ENCODE measurements at regions not wholly inside any gene's neighbourhood (a gene's known extent, or its start where the extent isn't known, plus 50 kb on each side); places are given as distances from the start of the nearest gene placed in this dataset.

GRCh38 chr2:139142252-139142880 lies 362.2 kb upstream of the NXPH2 start:
- WGBS = 44% methylated on average over 2 of the region's 2 CpGs
- no peaks in the 10 kb centered on the region for H3K9me3 ChIP-seq
- no peaks in the 10 kb centered on the region for H3K27me3 ChIP-seq
- DNase-seq (ENCODE audit: extremely low spot score) = no peak
- TF ChIP-seq CTCF (IDR thresholded peaks at IDR 0.05) (no peak), POLR2A (IDR thresholded peaks at IDR 0.05; ENCODE audit: low read depth) (no peak), EP300 (IDR thresholded peaks at IDR 0.05) (no peak), POLR2AphosphoS5 (IDR thresholded peaks at IDR 0.05) (no peak)
- intact Hi-C loops (cut with DNase I) = no loop called here
- no peak overlapping the region for H3K27ac ChIP-seq (replicated peaks in 1 of 4)
- no peaks in the 10 kb centered on the region for H3K36me3 ChIP-seq
- no peaks in the 10 kb centered on the region for H3K4me1 ChIP-seq
- no peak overlapping the region for H3K4me3 ChIP-seq

GRCh38 chr2:139124271-139124670 lies 344.1 kb upstream of the NXPH2 start:
- no peak for DNase-seq (ENCODE audit: extremely low spot score)
- Histone ChIP-seq H3K9me3 (peaks cover 0 to 8% (median 3%) of the 10 kb centered on the region in 4 donors), H3K4me3 (no peak overlapping the region), H3K27ac (replicated peaks in 1 of 4) (no peak overlapping the region), H3K4me1 (no peaks in the 10 kb centered on the region), H3K36me3 (no peaks in the 10 kb centered on the region), H3K27me3 (no peaks in the 10 kb centered on the region)
- intact Hi-C loops (cut with DNase I) = no loop called here
- no peak for TF ChIP-seq POLR2A (IDR thresholded peaks at IDR 0.05; ENCODE audit: low read depth)
- no peak for TF ChIP-seq CTCF (IDR thresholded peaks at IDR 0.05)
- TF ChIP-seq EP300 (IDR thresholded peaks at IDR 0.05) = no peak
- no peak for TF ChIP-seq POLR2AphosphoS5 (IDR thresholded peaks at IDR 0.05)

GRCh38 chr2:139123795-139124194 lies 343.6 kb upstream of the NXPH2 start:
- H3K27ac ChIP-seq (replicated peaks in 1 of 4) = no peak overlapping the region
- no peaks in the 10 kb centered on the region for H3K4me1 ChIP-seq
- TF ChIP-seq CTCF (IDR thresholded peaks at IDR 0.05) (no peak), EP300 (IDR thresholded peaks at IDR 0.05) (no peak), POLR2A (IDR thresholded peaks at IDR 0.05; ENCODE audit: low read depth) (no peak), POLR2AphosphoS5 (IDR thresholded peaks at IDR 0.05) (no peak)
- intact Hi-C loops (cut with DNase I) = no loop called here
- no peak for DNase-seq (ENCODE audit: extremely low spot score)
- H3K27me3 ChIP-seq = no peaks in the 10 kb centered on the region
- no peak overlapping the region for H3K4me3 ChIP-seq
- 74% methylated on average over 1 of the region's 1 CpG for WGBS
- peaks cover 0 to 7% (median 3%) of the 10 kb centered on the region in 4 donors for H3K9me3 ChIP-seq
- no peaks in the 10 kb centered on the region for H3K36me3 ChIP-seq

- Histone ChIP-seq H3K9me3 (no peaks in the 10 kb centered on the region), H3K27me3 (no peaks in the 10 kb centered on the region), H3K4me1 (no peaks in the 10 kb centered on the region), H3K4me3 (no peak overlapping the region), H3K36me3 (no peaks in the 10 kb centered on the region), H3K27ac (replicated peaks in 1 of 4) (no peak overlapping the region)
- DNase-seq (ENCODE audit: extremely low spot score) = no peak
- 64% methylated on average over 7 of the region's 7 CpGs for WGBS
- TF ChIP-seq POLR2A (IDR thresholded peaks at IDR 0.05; ENCODE audit: low read depth) (no peak), CTCF (IDR thresholded peaks at IDR 0.05) (no peak), EP300 (IDR thresholded peaks at IDR 0.05) (no peak), POLR2AphosphoS5 (IDR thresholded peaks at IDR 0.05) (no peak)
- intact Hi-C loops (cut with DNase I) = no loop called here
Observed at GRCh38 chr2:139122711-139123158, 342.5 kb upstream of the NXPH2 start.

GRCh38 chr2:139099721-139100120 lies 319.5 kb upstream of the NXPH2 start:
- Histone ChIP-seq H3K27ac (replicated peaks in 1 of 4) (no peak overlapping the region), H3K27me3 (no peaks in the 10 kb centered on the region), H3K9me3 (no peaks in the 10 kb centered on the region), H3K36me3 (no peaks in the 10 kb centered on the region), H3K4me3 (no peak overlapping the region), H3K4me1 (no peaks in the 10 kb centered on the region)
- intact Hi-C loops (cut with DNase I) = no loop called here
- 44% methylated on average over 1 of the region's 1 CpG for WGBS
- no peak for DNase-seq (ENCODE audit: extremely low spot score)
- no peak for TF ChIP-seq EP300 (IDR thresholded peaks at IDR 0.05)
- TF ChIP-seq POLR2AphosphoS5 (IDR thresholded peaks at IDR 0.05) = no peak
- TF ChIP-seq CTCF (IDR thresholded peaks at IDR 0.05) = no peak
- TF ChIP-seq POLR2A (IDR thresholded peaks at IDR 0.05; ENCODE audit: low read depth) = no peak

Data from esophagus muscularis mucosa (tissue), 4 donors.